K562 (cell line): ENCODE measurements at regions not wholly inside any gene's neighbourhood (a gene's known extent, or its start where the extent isn't known, plus 50 kb on each side); places are given as distances from the start of the nearest gene placed in this dataset.
A peak's percentile ranks its signal among the peaks of the same experiment; 100 is the strongest.

ENCODE experiments used
- CEBPB ChIP-seq: fragments of 450-650 bp; IDR thresholded peaks from 2 replicates; pipeline ENCODE4 v1.6.1; 2016; ENCODE audit warnings: missing genetic modification characterization, missing compliant biosample characterization
- POLR3A ChIP-seq: IDR thresholded peaks from 2 replicates; pipeline ENCODE4 v1.6.1; 2011; ENCODE audit warnings: borderline replicate concordance, mild to moderate bottlenecking, moderate library complexity; ENCODE audit not compliant: insufficient read length, insufficient read depth; ENCODE audit errors: extremely low read depth
- RREB1 ChIP-seq: fragments of 250-450 bp; sonication (Bioruptor Pico); IDR thresholded peaks from 2 replicates; pipeline ENCODE4 v1.4.0; 2020
- TCF7 ChIP-seq: sonication (generic); IDR thresholded peaks from 2 replicates; pipeline ENCODE4 v1.6.1; 2016; ENCODE audit warnings: antibody characterized with exemption, borderline replicate concordance
- ZBTB5 ChIP-seq: fragments of 450-650 bp; IDR thresholded peaks from 2 replicates; pipeline ENCODE4 v1.6.1; 2017; ENCODE audit warnings: antibody characterized with exemption
- ZNF324 ChIP-seq: fragments of 250-450 bp; sonication (Bioruptor Pico); IDR thresholded peaks from 2 replicates; pipeline ENCODE4 v1.4.0; 2020; ENCODE audit warnings: mild to moderate bottlenecking

GRCh38 chr20:53656293-53657202 lies 62.9 kb upstream of the ZNF217 start (continued):
- TF ChIP-seq RREB1 (CRISPR knock-in tag) (no peak), ZNF324 (CRISPR knock-in tag) (no peak), ZBTB5 (no peak), TCF7 (no peak), POLR3A (no peak), CEBPB (peak; percentile 89)
